ENCODE measurements at regions not wholly inside any gene's neighbourhood (a gene's known extent, or its start where the extent isn't known, plus 50 kb on each side); places are given as distances from the start of the nearest gene placed in this dataset.

GRCh38 chr2:3007135-3007534 is 370.5 kb downstream of the EIPR1 start:
- TF ChIP-seq EZH2 (IDR thresholded peaks at IDR 0.05; ENCODE audit: borderline replicate concordance, insufficient read depth, low read depth, low read length, poor library complexity, severe bottlenecking) (no peak), CTCF (IDR thresholded peaks at IDR 0.05) (no peak)
- H3K4me1 Mint-ChIP-seq = no peaks in the 10 kb centered on the region
- Histone ChIP-seq H3K4me1 (ENCODE audit: control insufficient read depth in 2 of 2, insufficient read depth in 2 of 2, low read length in 2 of 2) (no peaks in the 10 kb centered on the region), H2AFZ (ENCODE audit: insufficient read depth, low read depth, low read length, poor library complexity, severe bottlenecking) (no peak overlapping the region), H3K9ac (ENCODE audit: low read length) (no peak overlapping the region), H3K27me3 (replicated peaks in 1 of 4; ENCODE audit: control extremely low read depth in 1 of 4, control insufficient read depth in 3 of 4, insufficient read depth in 4 of 4, low read length in 3 of 4) (peaks cover 0 to 5% (median 0%) of the 10 kb centered on the region in 4 experiments), H3K27ac (ENCODE audit: low read length in 2 of 2) (no peak overlapping the region), H3K9me3 (ENCODE audit: control extremely low read depth in 1 of 3, control insufficient read depth in 2 of 3, insufficient read depth in 1 of 3, low read length in 2 of 3) (peaks cover 0 to 6% (median 0%) of the 10 kb centered on the region in 3 donors), H3K79me2 (ENCODE audit: control insufficient read depth, insufficient read depth, low read length) (no peaks in the 10 kb centered on the region), H3K4me2 (replicated peaks; ENCODE audit: low read depth, low read length, poor library complexity, severe bottlenecking) (no peak overlapping the region), H4K20me1 (ENCODE audit: control insufficient read depth, insufficient read depth, low read length, poor library complexity, severe bottlenecking) (no peaks in the 10 kb centered on the region), H3K4me3 (ENCODE audit: control extremely low read depth in 1 of 5, extremely low read depth in 1 of 5, insufficient read depth in 1 of 5, low read depth in 2 of 5, low read length in 4 of 5) (no peak overlapping the region), H3K36me3 (replicated peaks in 1 of 2; ENCODE audit: control extremely low read depth in 1 of 2, control insufficient read depth in 1 of 2, extremely low read depth in 1 of 2, insufficient read depth in 2 of 2, low read length in 1 of 2) (no peaks in the 10 kb centered on the region)
- H3K27ac Mint-ChIP-seq = no peak overlapping the region
- ChIA-PET POLR2A (no interaction called here), CTCF (no interaction called here)
- peaks cover 25% of the 10 kb centered on the region for H3K27me3 Mint-ChIP-seq
- 90% methylated on average over 6 of the region's 6 CpGs for WGBS (ENCODE audit: insufficient coverage)
- ATAC-seq (ENCODE audit: low read depth) (no peak), DNase-seq (no peak)
- intact Hi-C loops (cut with micrococcal nuclease) = no loop called here
- H3K4me3 Mint-ChIP-seq = no peak overlapping the region
- no peaks in the 10 kb centered on the region for H3K9me3 Mint-ChIP-seq (ENCODE audit: insufficient read depth)

GRCh38 chr2:3005859-3006501 is 371.6 kb downstream of the EIPR1 start:
- Mint-ChIP-seq H3K27me3 (peaks cover 25% of the 10 kb centered on the region), H3K9me3 (ENCODE audit: insufficient read depth) (no peaks in the 10 kb centered on the region), H3K4me1 (peaks cover 2% of the 10 kb centered on the region), H3K4me3 (no peak overlapping the region), H3K27ac (no peak overlapping the region)
- no peaks in the 10 kb centered on the region for H3K79me2 ChIP-seq (ENCODE audit: control insufficient read depth, insufficient read depth, low read length)
- no peak overlapping the region for H3K27ac ChIP-seq (ENCODE audit: low read length in 2 of 2)
- CTCF ChIA-PET = no interaction called here
- H3K9ac ChIP-seq (ENCODE audit: low read length) = no peak overlapping the region
- DNase-seq (no peak), ATAC-seq (ENCODE audit: low read depth) (no peak)
- intact Hi-C loops (cut with micrococcal nuclease) = no loop called here
- H3K27me3 ChIP-seq (replicated peaks in 1 of 4; ENCODE audit: control extremely low read depth in 1 of 4, control insufficient read depth in 3 of 4, insufficient read depth in 4 of 4, low read length in 3 of 4) = peaks cover 0 to 5% (median 0%) of the 10 kb centered on the region in 4 experiments
- 88% methylated on average over 6 of the region's 12 CpGs for WGBS (ENCODE audit: insufficient coverage)
- TF ChIP-seq CTCF (IDR thresholded peaks at IDR 0.05) = no peak
- no peak for TF ChIP-seq EZH2 (IDR thresholded peaks at IDR 0.05; ENCODE audit: borderline replicate concordance, insufficient read depth, low read depth, low read length, poor library complexity, severe bottlenecking)
- no peak overlapping the region for H2AFZ ChIP-seq (ENCODE audit: insufficient read depth, low read depth, low read length, poor library complexity, severe bottlenecking)
- H3K4me3 ChIP-seq (ENCODE audit: control extremely low read depth in 1 of 5, extremely low read depth in 1 of 5, insufficient read depth in 1 of 5, low read depth in 2 of 5, low read length in 4 of 5) = no peak overlapping the region
- H3K4me1 ChIP-seq (ENCODE audit: control insufficient read depth in 2 of 2, insufficient read depth in 2 of 2, low read length in 2 of 2) = peaks cover 0 to 3% of the 10 kb centered on the region in 2 donors
- POLR2A ChIA-PET = no interaction called here
- H4K20me1 ChIP-seq (ENCODE audit: control insufficient read depth, insufficient read depth, low read length, poor library complexity, severe bottlenecking) = no peaks in the 10 kb centered on the region
- H3K36me3 ChIP-seq (replicated peaks in 1 of 2; ENCODE audit: control extremely low read depth in 1 of 2, control insufficient read depth in 1 of 2, extremely low read depth in 1 of 2, insufficient read depth in 2 of 2, low read length in 1 of 2) = no peaks in the 10 kb centered on the region
- H3K4me2 ChIP-seq (replicated peaks; ENCODE audit: low read depth, low read length, poor library complexity, severe bottlenecking) = no peak overlapping the region
- H3K9me3 ChIP-seq (ENCODE audit: control extremely low read depth in 1 of 3, control insufficient read depth in 2 of 3, insufficient read depth in 1 of 3, low read length in 2 of 3) = no peaks in the 10 kb centered on the region
